Panc1 (cell line): ENCODE measurements at regions not wholly inside any gene's neighbourhood (a gene's known extent, or its start where the extent isn't known, plus 50 kb on each side); places are given as distances from the start of the nearest gene placed in this dataset.

Source experiments
- ATAC-seq: fragments of 200-7000 bp; cut with Tn5 transposase; 2 replicates; pipeline ENCODE4 v1.9.1; 2020; ENCODE audit warnings: mild to moderate bottlenecking, moderate library complexity
- BruUV-seq: library from RNA; stranded (reverse); fragments of 400-500 nt; replicated peaks from 2 replicates; lab custom pipeline; 2021; lab: Mats Ljungman, UMichigan
- CTCF ChIA-PET: fragments of 300-600 bp; sonication (Branson Sonifier 250); formaldehyde crosslinking; loops from one replicate; lab custom pipeline; 2022; ENCODE audit warnings: antibody characterized with exemption; lab: Charles Lee
- POLR2A ChIA-PET: fragments of 300-600 bp; sonication (Branson Sonifier 250); formaldehyde crosslinking; loops from one replicate; lab custom pipeline; 2022; ENCODE audit warnings: antibody characterized with exemption; lab: Charles Lee
- DNase-seq: peaks from one replicate; pipeline ENCODE4 v3.0.0-alpha.2; 2010; ENCODE audit warnings: low read depth, low spot score
- H3K27ac ChIP-seq: 2 replicates; pipeline ENCODE4 v1.5.1; 2011; ENCODE audit warnings: mild to moderate bottlenecking, low read length, inconsistent platforms
- H3K27me3 ChIP-seq: fragments of 200-500 bp; sonication (Bioruptor generic); 2 replicates; pipeline ENCODE4 v1.6.0; 2014; ENCODE audit warnings: low read length, inconsistent platforms; ENCODE audit not compliant: control insufficient read depth, insufficient read depth
- H3K36me3 ChIP-seq: fragments of 200-500 bp; sonication (Bioruptor generic); 2 replicates; pipeline ENCODE4 v1.5.1; 2014; ENCODE audit warnings: inconsistent platforms, mild to moderate bottlenecking, low read length, moderate library complexity; ENCODE audit not compliant: control insufficient read depth, insufficient read depth
- H3K4me1 ChIP-seq: 2 replicates; pipeline ENCODE4 v1.5.1; 2011; ENCODE audit warnings: inconsistent platforms, mild to moderate bottlenecking, low read length, moderate library complexity; ENCODE audit not compliant: control insufficient read depth, insufficient read depth
- H3K4me3 ChIP-seq, 2 experiments: 2 replicates each; pipeline ENCODE4 v1.5.1; 2011 to 2012; ENCODE audit warnings: low read depth in 2 of 2, low read length in 2 of 2, mild to moderate bottlenecking in 2 of 2, inconsistent platforms in 1 of 2, moderate library complexity in 1 of 2
- H3K9me3 ChIP-seq: fragments of 200-500 bp; sonication (Bioruptor generic); 2 replicates; pipeline ENCODE4 v1.5.1; 2014; ENCODE audit warnings: low read depth, mild to moderate bottlenecking, inconsistent platforms, low read length, moderate library complexity; ENCODE audit not compliant: control insufficient read depth, insufficient read depth
- POLR2AphosphoS5 ChIP-seq: IDR thresholded peaks from 2 replicates; pipeline ENCODE4 v1.6.1; 2012; ENCODE audit warnings: mild to moderate bottlenecking, low read depth, low read length, moderate library complexity
- SIN3A ChIP-seq: IDR thresholded peaks from 2 replicates; pipeline ENCODE4 v1.6.1; 2012; ENCODE audit warnings: low read depth, mild to moderate bottlenecking, low read length, moderate library complexity, borderline replicate concordance; ENCODE audit not compliant: insufficient read depth
- TCF7L2 ChIP-seq: IDR thresholded peaks from 2 replicates; pipeline ENCODE4 v1.6.1; 2011; ENCODE audit warnings: mild to moderate bottlenecking, low read depth, low read length, inconsistent platforms
- in situ Hi-C: cut with HindIII; loops from 2 replicates; pipeline ENCODE4 v1.10.0; 2016; ENCODE audit warnings: low sequenced_read_pairs, low pct_unique_long_range_greater_than_20kb
- intact Hi-C: fragments of 100-400 bp; cut with micrococcal nuclease; formaldehyde crosslinking; loops from one replicate; pipeline ENCODE4 v1.10.0; 2022; ENCODE audit not compliant: unreplicated experiment
- TF ChIP-seq, protein P1 (sequence below), 2 experiments: IDR thresholded peaks; 2 replicates each; pipeline ENCODE4 v1.6.1; 2011 to 2012; ENCODE audit warnings: low read depth in 2 of 2, control low read depth in 1 of 2, low read length in 1 of 2, mild to moderate bottlenecking in 1 of 2, moderate library complexity in 1 of 2; ENCODE audit not compliant: insufficient read depth in 1 of 2
- TF ChIP-seq, protein P2 (sequence below): fragments of 450-650 bp; IDR thresholded peaks from 2 replicates; pipeline ENCODE4 v1.5.1; 2017; ENCODE audit warnings: mild to moderate bottlenecking

DNA sequence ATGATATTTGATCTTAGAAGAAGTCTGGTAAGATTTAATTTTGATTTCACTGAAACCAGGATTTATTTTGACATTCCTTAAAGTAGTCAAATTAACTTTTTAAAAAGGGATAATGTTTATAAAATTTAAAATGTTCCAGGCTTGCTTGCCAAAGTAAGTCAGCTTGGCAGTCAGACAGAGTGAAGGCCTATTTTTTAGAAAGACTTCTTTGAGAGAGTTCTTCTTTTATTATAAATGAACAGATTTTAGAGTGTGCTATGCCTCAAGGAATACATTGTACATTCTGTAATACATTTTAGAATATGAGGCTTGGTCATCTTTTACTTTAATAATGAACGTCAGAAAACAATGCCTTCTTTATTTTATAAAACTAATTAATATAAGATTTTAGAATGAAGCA lies 138.7 kb downstream of the DISP1 start:
- Histone ChIP-seq H3K4me1 (no peaks in the 10 kb centered on the region), H3K4me3 (no peak overlapping the region), H3K36me3 (no peaks in the 10 kb centered on the region), H3K27me3 (no peaks in the 10 kb centered on the region), H3K9me3 (no peaks in the 10 kb centered on the region), H3K27ac (no peak overlapping the region)
- BruUV-seq, result no TSS peak
- in situ Hi-C loops, result no loop called here
- TF ChIP-seq, protein P1, sequence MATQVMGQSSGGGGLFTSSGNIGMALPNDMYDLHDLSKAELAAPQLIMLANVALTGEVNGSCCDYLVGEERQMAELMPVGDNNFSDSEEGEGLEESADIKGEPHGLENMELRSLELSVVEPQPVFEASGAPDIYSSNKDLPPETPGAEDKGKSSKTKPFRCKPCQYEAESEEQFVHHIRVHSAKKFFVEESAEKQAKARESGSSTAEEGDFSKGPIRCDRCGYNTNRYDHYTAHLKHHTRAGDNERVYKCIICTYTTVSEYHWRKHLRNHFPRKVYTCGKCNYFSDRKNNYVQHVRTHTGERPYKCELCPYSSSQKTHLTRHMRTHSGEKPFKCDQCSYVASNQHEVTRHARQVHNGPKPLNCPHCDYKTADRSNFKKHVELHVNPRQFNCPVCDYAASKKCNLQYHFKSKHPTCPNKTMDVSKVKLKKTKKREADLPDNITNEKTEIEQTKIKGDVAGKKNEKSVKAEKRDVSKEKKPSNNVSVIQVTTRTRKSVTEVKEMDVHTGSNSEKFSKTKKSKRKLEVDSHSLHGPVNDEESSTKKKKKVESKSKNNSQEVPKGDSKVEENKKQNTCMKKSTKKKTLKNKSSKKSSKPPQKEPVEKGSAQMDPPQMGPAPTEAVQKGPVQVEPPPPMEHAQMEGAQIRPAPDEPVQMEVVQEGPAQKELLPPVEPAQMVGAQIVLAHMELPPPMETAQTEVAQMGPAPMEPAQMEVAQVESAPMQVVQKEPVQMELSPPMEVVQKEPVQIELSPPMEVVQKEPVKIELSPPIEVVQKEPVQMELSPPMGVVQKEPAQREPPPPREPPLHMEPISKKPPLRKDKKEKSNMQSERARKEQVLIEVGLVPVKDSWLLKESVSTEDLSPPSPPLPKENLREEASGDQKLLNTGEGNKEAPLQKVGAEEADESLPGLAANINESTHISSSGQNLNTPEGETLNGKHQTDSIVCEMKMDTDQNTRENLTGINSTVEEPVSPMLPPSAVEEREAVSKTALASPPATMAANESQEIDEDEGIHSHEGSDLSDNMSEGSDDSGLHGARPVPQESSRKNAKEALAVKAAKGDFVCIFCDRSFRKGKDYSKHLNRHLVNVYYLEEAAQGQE (IDR thresholded peaks at IDR 0.05; ENCODE audit: insufficient read depth in 1 of 2, low read depth in 2 of 2, low read length in 1 of 2), result no peak
- TF ChIP-seq TCF7L2 (no peak), POLR2AphosphoS5 (no peak), SIN3A (no peak)
- TF ChIP-seq, protein P2, sequence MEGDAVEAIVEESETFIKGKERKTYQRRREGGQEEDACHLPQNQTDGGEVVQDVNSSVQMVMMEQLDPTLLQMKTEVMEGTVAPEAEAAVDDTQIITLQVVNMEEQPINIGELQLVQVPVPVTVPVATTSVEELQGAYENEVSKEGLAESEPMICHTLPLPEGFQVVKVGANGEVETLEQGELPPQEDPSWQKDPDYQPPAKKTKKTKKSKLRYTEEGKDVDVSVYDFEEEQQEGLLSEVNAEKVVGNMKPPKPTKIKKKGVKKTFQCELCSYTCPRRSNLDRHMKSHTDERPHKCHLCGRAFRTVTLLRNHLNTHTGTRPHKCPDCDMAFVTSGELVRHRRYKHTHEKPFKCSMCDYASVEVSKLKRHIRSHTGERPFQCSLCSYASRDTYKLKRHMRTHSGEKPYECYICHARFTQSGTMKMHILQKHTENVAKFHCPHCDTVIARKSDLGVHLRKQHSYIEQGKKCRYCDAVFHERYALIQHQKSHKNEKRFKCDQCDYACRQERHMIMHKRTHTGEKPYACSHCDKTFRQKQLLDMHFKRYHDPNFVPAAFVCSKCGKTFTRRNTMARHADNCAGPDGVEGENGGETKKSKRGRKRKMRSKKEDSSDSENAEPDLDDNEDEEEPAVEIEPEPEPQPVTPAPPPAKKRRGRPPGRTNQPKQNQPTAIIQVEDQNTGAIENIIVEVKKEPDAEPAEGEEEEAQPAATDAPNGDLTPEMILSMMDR, result no peak
- intact Hi-C loops, result no loop called here
- no peak for ATAC-seq
- ChIA-PET CTCF (no interaction called here), POLR2A (no interaction called here)
- no peak for DNase-seq

DNA sequence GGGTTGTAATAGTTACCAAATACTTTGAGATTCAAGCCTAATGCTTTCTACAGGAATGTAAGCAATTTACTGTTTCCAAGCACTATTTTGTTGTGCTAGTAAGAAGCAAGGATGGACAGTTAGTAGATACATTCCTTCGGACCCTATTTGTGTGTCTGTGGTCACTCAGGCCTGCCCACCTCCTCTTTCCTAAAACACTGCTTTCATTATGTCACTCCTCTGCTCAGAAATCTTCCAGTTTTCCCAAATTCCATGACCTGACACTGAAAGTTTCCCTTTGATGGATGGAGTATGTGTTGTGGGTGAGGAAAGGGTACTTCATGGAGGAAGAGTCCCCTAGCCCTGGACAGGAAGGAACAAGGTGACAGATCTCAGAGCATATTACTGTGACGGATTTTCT lies 141.1 kb downstream of the DISP1 start:
- TF ChIP-seq SIN3A, result no peak
- TF ChIP-seq, protein P2, result no peak
- no peak for TF ChIP-seq TCF7L2
- TF ChIP-seq POLR2AphosphoS5, result no peak
- TF ChIP-seq, protein P1 (IDR thresholded peaks at IDR 0.05; ENCODE audit: insufficient read depth in 1 of 2, low read depth in 2 of 2, low read length in 1 of 2), result no peak
- no peak overlapping the region for H3K27ac ChIP-seq
- no peaks in the 10 kb centered on the region for H3K27me3 ChIP-seq
- DNase-seq (no peak), ATAC-seq (no peak)
- in situ Hi-C loops (no loop called here), intact Hi-C loops (no loop called here)
- H3K4me3 ChIP-seq, result no peak overlapping the region
- no TSS peak for BruUV-seq
- H3K9me3 ChIP-seq, result no peaks in the 10 kb centered on the region
- H3K36me3 ChIP-seq, result no peaks in the 10 kb centered on the region
- ChIA-PET POLR2A (no interaction called here), CTCF (no interaction called here)
- no peaks in the 10 kb centered on the region for H3K4me1 ChIP-seq
